Astrocyte of the hippocampus (primary cell): ENCODE measurements at regions not wholly inside any gene's neighbourhood (a gene's known extent, or its start where the extent isn't known, plus 50 kb on each side); places are given as distances from the start of the nearest gene placed in this dataset.

Source experiments
- DNase-seq: peaks from one replicate; pipeline ENCODE4 v3.0.0; 2011; ENCODE audit warnings: low read depth, low spot score

- DNase-seq, result no peak
These were observed 258.1 kb downstream of the IPO8 start for GRCh38 chr12:30437616-30438015.

GRCh38 chr12:30437044-30437443 lies 258.6 kb downstream of the IPO8 start:
- DNase-seq, result no peak

GRCh38 chr12:30428098-30428497 lies 267.6 kb downstream of the IPO8 start:
- no peak for DNase-seq

- no peak for DNase-seq
These were observed 268.1 kb downstream of the IPO8 start for GRCh38 chr12:30427555-30427954.

GRCh38 chr12:30425445-30425844 lies 270.2 kb downstream of the IPO8 start:
- DNase-seq, result no peak

GRCh38 chr12:30423330-30423729 lies 272.3 kb downstream of the IPO8 start:
- DNase-seq, result no peak

DNA sequence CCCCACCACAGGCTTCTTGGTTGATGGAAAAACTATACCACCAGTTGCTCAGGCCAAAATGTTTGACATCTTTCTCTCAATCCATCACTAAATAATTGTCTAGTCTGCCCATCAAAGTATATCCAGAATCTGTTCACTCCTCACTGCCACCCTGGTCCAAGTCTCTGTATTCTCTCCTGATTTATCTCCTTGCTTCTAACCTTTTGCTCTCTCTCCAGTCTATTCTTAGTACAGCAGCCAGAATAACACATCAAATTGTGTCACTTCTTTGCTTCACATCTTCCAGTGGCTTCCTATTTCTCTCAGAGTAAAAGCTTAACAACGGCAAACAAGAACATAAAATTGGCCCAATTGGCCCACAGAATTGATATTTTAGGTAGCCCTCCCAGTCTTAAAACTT lies 272.8 kb downstream of the IPO8 start:
- no peak for DNase-seq

GRCh38 chr12:30420561-30420960 lies 275.1 kb downstream of the IPO8 start:
- peak; percentile 16 for DNase-seq

- DNase-seq, result peak; percentile 83
These were observed 277.9 kb downstream of the IPO8 start for GRCh38 chr12:30417697-30418231.

DNA sequence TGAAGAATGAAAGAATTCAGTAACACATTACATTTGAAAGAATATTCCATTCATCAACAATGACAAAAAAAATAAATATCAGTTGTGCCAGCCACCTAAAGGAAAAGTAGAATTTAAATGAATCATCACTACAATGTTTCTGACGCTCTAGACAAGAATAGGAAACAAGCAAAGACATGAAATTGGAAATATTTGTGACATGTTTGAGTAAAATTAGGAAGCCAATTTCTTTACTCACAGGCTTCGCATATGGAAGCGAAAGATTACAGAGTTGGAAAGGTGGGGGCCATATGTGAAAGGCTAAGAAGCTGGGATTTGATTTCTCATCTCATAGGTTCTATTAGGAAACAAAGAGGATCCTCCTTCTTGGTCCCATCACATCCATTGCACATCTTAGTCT lies 279.0 kb downstream of the IPO8 start:
- DNase-seq, result no peak

DNA sequence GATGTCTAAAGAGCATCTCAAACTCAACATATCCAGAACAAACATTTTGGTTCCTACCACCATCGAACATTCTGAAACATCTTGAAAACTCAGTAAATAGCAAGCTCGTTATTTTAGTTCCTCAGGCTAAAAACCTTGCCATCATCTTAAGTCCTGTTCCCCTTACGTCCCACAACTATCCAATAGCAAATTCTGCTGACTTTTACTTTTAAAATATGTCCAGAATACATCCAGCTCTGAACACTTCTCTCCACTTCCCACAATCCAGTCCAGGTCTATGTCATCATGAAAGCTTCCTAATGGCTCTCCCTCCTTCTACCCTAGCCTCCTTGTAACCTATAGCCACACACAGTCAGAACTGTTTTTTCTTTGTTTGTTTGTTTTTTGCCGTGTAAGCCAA lies 279.9 kb downstream of the IPO8 start:
- no peak for DNase-seq

GRCh38 chr12:30414507-30414906 lies 281.2 kb downstream of the IPO8 start:
- no peak for DNase-seq

DNA sequence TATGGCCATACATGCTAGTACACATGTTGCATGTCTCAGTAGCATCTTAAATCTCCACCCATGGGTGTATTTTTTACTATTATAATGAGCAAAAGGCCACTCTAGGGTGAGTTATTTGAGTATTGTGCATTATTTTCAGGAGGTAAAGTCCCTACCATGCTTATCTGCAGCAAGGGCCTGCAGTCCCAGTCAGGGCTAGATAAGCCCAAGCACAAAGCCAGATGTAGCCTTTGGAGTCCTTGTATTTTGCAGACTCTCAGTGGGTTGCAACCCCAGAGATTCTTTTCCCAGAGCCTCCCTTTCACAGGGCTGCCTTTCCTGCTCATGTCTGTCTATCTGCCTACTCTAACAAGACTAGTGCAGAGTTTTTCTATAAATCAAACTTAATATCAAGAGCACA lies 295.3 kb downstream of the IPO8 start:
- no peak for DNase-seq

DNA sequence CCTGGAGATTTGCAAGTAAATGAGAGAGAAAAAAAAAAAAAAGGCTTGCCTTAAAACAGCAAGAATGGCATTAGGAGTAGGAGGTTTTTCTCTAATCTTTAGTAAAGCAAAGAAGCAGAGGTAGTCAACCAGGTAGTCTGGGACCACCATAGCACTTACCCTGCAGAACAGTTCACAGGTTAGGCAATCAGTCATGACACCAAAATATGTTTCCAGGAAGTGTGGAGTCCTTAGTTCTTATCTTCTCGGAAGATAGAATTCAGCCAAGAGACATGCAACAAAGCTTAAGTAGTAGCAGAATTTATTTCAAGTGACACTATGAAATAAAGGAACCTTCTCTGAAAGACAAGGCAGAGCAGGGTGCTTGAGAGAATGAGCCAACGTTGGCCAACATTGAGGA lies 295.8 kb downstream of the IPO8 start:
- no peak for DNase-seq

GRCh38 chr12:30396576-30396975 lies 299.1 kb downstream of the IPO8 start:
- no peak for DNase-seq

- no peak for DNase-seq
These were observed 300.5 kb downstream of the IPO8 start for GRCh38 chr12:30395190-30395589.

- no peak for DNase-seq
These were observed 303.8 kb downstream of the IPO8 start for GRCh38 chr12:30391766-30392366.

GRCh38 chr12:30385706-30386105 lies 310.0 kb downstream of the IPO8 start:
- no peak for DNase-seq

DNA sequence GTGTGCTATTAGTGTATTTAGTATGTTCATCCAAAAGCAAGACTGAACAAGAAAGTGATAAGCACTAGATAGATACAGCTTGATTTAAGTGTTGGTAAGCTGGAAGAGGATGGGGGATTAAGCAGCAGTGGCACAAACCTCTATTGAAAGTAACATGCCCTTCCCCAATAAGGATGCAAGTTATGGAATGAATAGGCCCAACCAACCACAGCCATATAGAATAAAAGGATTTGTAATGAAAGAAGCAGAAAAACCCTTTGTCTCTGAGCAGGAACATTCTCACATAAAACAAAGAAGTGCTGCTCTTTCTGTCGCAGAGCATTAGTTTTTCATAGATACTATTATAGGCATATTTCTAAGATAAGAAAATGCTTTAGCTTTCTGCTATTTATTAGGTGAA lies 310.7 kb downstream of the IPO8 start:
- DNase-seq, result no peak

- no peak for DNase-seq
These were observed 317.4 kb downstream of the IPO8 start for GRCh38 chr12:30378307-30378706.

- no peak for DNase-seq
These were observed 330.8 kb downstream of the IPO8 start for GRCh38 chr12:30364822-30365221.

GRCh38 chr12:30361145-30361544 lies 334.5 kb downstream of the IPO8 start:
- no peak for DNase-seq

- no peak for DNase-seq
These were observed 337.0 kb downstream of the IPO8 start for GRCh38 chr12:30358671-30359070.
